GM12878 (cell line): ENCODE measurements at regions not wholly inside any gene's neighbourhood (a gene's known extent, or its start where the extent isn't known, plus 50 kb on each side); places are given as distances from the start of the nearest gene placed in this dataset.
A peak's percentile ranks its signal among the peaks of the same experiment; 100 is the strongest.

Source experiments
- ATAC-seq: fragments of 200-7000 bp; cut with Tn5 transposase; 3 replicates; pipeline ENCODE4 v1.9.1; 2020; ENCODE audit warnings: mild to moderate bottlenecking, moderate library complexity
- BruUV-seq: library from RNA; stranded (reverse); fragments of 400-500 nt; replicated peaks from 2 replicates; lab custom pipeline; 2021; lab: Mats Ljungman, UMichigan
- CTCF ChIA-PET: fragments of 300-600 bp; sonication (Branson Sonifier 250); formaldehyde crosslinking; extraction: SDS; loops from one replicate; lab custom pipeline; 2021; ENCODE audit warnings: inconsistent platforms; lab: Yijun Ruan, JAX
- POLR2A ChIA-PET: fragments of 350-600 bp; formaldehyde crosslinking; extraction: SDS; loops from one replicate; lab custom pipeline; 2021; ENCODE audit warnings: inconsistent platforms; lab: Charles Lee
- RAD21 ChIA-PET: fragments of 300-600 bp; sonication (Branson Sonifier 250); formaldehyde crosslinking; loops from one replicate; lab custom pipeline; 2023; ENCODE audit warnings: antibody characterized with exemption; ENCODE audit not compliant: unreplicated experiment; lab: Charles Lee
- SMC1A ChIA-PET: fragments of 300-600 bp; sonication (Branson Sonifier 250); formaldehyde crosslinking; loops from one replicate; lab custom pipeline; 2023; ENCODE audit not compliant: unreplicated experiment, uncharacterized antibody; lab: Charles Lee
- DNase-seq: peaks from one replicate; pipeline ENCODE4 v3.0.0-alpha.2; 2011; ENCODE audit warnings: low read depth, low spot score
- FAIRE-seq: peaks from 3 replicates; lab custom pipeline; 2011; peaks lifted over from hg19 to GRCh38; lab: Jason Lieb, UNC
- H2AFZ ChIP-seq: 2 replicates; pipeline ENCODE4 v1.6.0; 2011; ENCODE audit warnings: low read depth, low read length, control low read depth; ENCODE audit not compliant: control insufficient read depth
- H3K27ac ChIP-seq: 2 replicates; pipeline ENCODE4 v1.5.1; 2011; ENCODE audit warnings: control low read depth; ENCODE audit not compliant: control insufficient read depth, insufficient read depth
- H3K27me3 ChIP-seq, 2 experiments: replicated peaks in 1 of 2; 2 replicates each; pipeline versions ENCODE4 v1.6.0 to v1.6.1; 2011; ENCODE audit warnings: low read length in 1 of 2; ENCODE audit not compliant: control insufficient read depth in 2 of 2, insufficient read depth in 2 of 2
- H3K36me3 ChIP-seq, 2 experiments: 2 replicates each; pipeline ENCODE4 v1.5.1; 2011; ENCODE audit warnings: low read length in 1 of 2; ENCODE audit not compliant: control insufficient read depth in 2 of 2, insufficient read depth in 2 of 2
- H3K4me1 ChIP-seq: 2 replicates; pipeline ENCODE4 v1.6.1; 2011; ENCODE audit warnings: mild to moderate bottlenecking, low read length, moderate library complexity, mixed read lengths; ENCODE audit not compliant: control insufficient read depth, insufficient read depth
- H3K4me2 ChIP-seq: 2 replicates; pipeline ENCODE4 v1.6.0; 2011; ENCODE audit warnings: control low read depth; ENCODE audit not compliant: control insufficient read depth, insufficient read depth
- H3K4me3 ChIP-seq: fragments of 200-600 bp; sonication (generic); 2 replicates; pipeline ENCODE4 v1.5.1; 2016
- H3K79me2 ChIP-seq: 2 replicates; pipeline ENCODE4 v1.6.0; 2011; ENCODE audit warnings: low read length; ENCODE audit not compliant: control insufficient read depth, insufficient read depth
- H3K9ac ChIP-seq: 2 replicates; pipeline ENCODE4 v1.8.0; 2011; ENCODE audit warnings: low read length, control low read depth, mixed read lengths; ENCODE audit not compliant: control insufficient read depth, insufficient read depth
- H3K9me3 ChIP-seq: replicated peaks from 3 replicates; pipeline ENCODE4 v1.5.1; 2011; ENCODE audit warnings: mild to moderate bottlenecking, low read length; ENCODE audit not compliant: control insufficient read depth, insufficient read depth
- H4K20me1 ChIP-seq: 2 replicates; pipeline ENCODE4 v1.6.0; 2011; ENCODE audit not compliant: control insufficient read depth, insufficient read depth
- ASH2L ChIP-seq: fragments of 300-600, 200-600 bp; sonication (generic); IDR thresholded peaks from 2 replicates; pipeline ENCODE4 v1.6.1; 2017; ENCODE audit warnings: low read depth, mild to moderate bottlenecking, borderline replicate concordance
- CHD2 ChIP-seq: IDR thresholded peaks from 2 replicates; pipeline ENCODE4 v1.6.1; 2011; ENCODE audit warnings: low read depth, low read length, improper control_type of control experiment, borderline replicate concordance
- CREB1 ChIP-seq: IDR thresholded peaks from 2 replicates; pipeline ENCODE4 v1.6.1; 2012; ENCODE audit warnings: low read depth, mild to moderate bottlenecking, inconsistent platforms
- CTCF ChIP-seq, 3 experiments: IDR thresholded peaks in 2 of 3; conservative IDR thresholded peaks in 1 of 3; 2 replicates each; pipeline ENCODE4 v1.5.1; 2011; ENCODE audit warnings: low read depth in 3 of 3, low read length in 3 of 3, mild to moderate bottlenecking in 3 of 3, control low read depth in 2 of 3, moderate library complexity in 2 of 3, inconsistent platforms in 1 of 3, mixed read lengths in 1 of 3; ENCODE audit not compliant: control insufficient read depth in 2 of 3, insufficient read depth in 1 of 3; ENCODE audit errors: extremely low read depth in 1 of 3
- DPF2 ChIP-seq: fragments of 450-650 bp; IDR thresholded peaks from 2 replicates; pipeline ENCODE4 v1.6.1; 2017; ENCODE audit warnings: mild to moderate bottlenecking
- EZH2 ChIP-seq: IDR thresholded peaks from 2 replicates; pipeline ENCODE4 v1.6.1; 2012; ENCODE audit warnings: low read depth, mild to moderate bottlenecking, control low read depth, inconsistent platforms, low read length, borderline replicate concordance; ENCODE audit not compliant: control insufficient read depth
- MYC ChIP-seq: IDR thresholded peaks from 2 replicates; pipeline ENCODE4 v1.6.1; 2011; ENCODE audit warnings: mild to moderate bottlenecking, low read length, moderate library complexity, inconsistent platforms; ENCODE audit not compliant: insufficient read depth, insufficient replicate concordance, insufficient read length, severe bottlenecking
- NFYA ChIP-seq: IDR thresholded peaks from 2 replicates; pipeline ENCODE4 v1.6.1; 2011; ENCODE audit warnings: low read depth, mild to moderate bottlenecking, low read length, improper control_type of control experiment, borderline replicate concordance
- NR2F1 ChIP-seq: fragments of 450-650 bp; conservative IDR thresholded peaks from 2 replicates; pipeline ENCODE4 v1.6.1; 2017; ENCODE audit warnings: mild to moderate bottlenecking
- POLR2AphosphoS2 ChIP-seq: IDR thresholded peaks from 2 replicates; pipeline ENCODE4 v1.6.1; 2011; ENCODE audit warnings: low read depth, mild to moderate bottlenecking, low read length, improper control_type of control experiment, moderate library complexity
- POU2F2 ChIP-seq: IDR thresholded peaks from 3 replicates; pipeline ENCODE4 v1.6.1; 2011; ENCODE audit warnings: low read depth, mild to moderate bottlenecking, low read length, borderline replicate concordance
- SKIL ChIP-seq: fragments of 450-650 bp; IDR thresholded peaks from 2 replicates; pipeline ENCODE4 v1.6.1; 2017; ENCODE audit warnings: mild to moderate bottlenecking, low read depth, inconsistent platforms; ENCODE audit not compliant: poor library complexity, severe bottlenecking
- SMAD1 ChIP-seq: fragments of 450-650 bp; IDR thresholded peaks from 2 replicates; pipeline ENCODE4 v1.6.1; 2018; ENCODE audit warnings: mild to moderate bottlenecking, low read depth; ENCODE audit not compliant: partially characterized antibody
- SMARCA5 ChIP-seq: fragments of 450-650 bp; IDR thresholded peaks from 2 replicates; pipeline ENCODE4 v1.6.1; 2017; ENCODE audit warnings: mild to moderate bottlenecking
- SUPT20H ChIP-seq: IDR thresholded peaks from 2 replicates; pipeline ENCODE4 v1.6.1; 2011; ENCODE audit warnings: low read depth, mild to moderate bottlenecking, low read length, moderate library complexity, borderline replicate concordance; ENCODE audit not compliant: control insufficient read depth
- WGBS: methylation state at CpG from one replicate; pipeline ENCODE4 v1.1.6; 2016; ENCODE audit warnings: low lambda C conversion rate; ENCODE audit not compliant: insufficient replicate concordance, insufficient coverage; ENCODE audit errors: missing lambda C conversion rate; 5-methylcytosine and 5-hydroxymethylcytosine counted together
- in situ Hi-C: fragments of 300-500 bp; cut with MboI; formaldehyde crosslinking; loops from 9 replicates; pipeline ENCODE4 v1.14.3; 2018; ENCODE audit warnings: mixed read lengths
- intact Hi-C: fragments of 100-400 bp; cut with micrococcal nuclease; formaldehyde crosslinking; loops from one replicate; pipeline ENCODE4 v1.14.2; 2022; ENCODE audit not compliant: unreplicated experiment

- TF ChIP-seq NFYA (no peak), ASH2L (no peak), POLR2AphosphoS2 (no peak), DPF2 (no peak), SKIL (no peak), SUPT20H (no peak), POU2F2 (no peak), NR2F1 (no peak), EZH2 (no peak), MYC (no peak), CHD2 (no peak), SMAD1 (no peak), CREB1 (no peak)
These were observed 541.6 kb downstream of the CDK5RAP2 start (continued) for GRCh38 chr9:120038342-120038741.

GRCh38 chr9:120032639-120033038 is 547.3 kb downstream of the CDK5RAP2 start:
- SMC1A ChIA-PET: no interaction called here
- no peak overlapping the region for H3K27ac ChIP-seq
- no peak overlapping the region for H3K4me2 ChIP-seq
- H2AFZ ChIP-seq: no peak overlapping the region
- FAIRE-seq: no peak
- intact Hi-C loops: no loop called here
- no peaks in the 10 kb centered on the region for H3K27me3 ChIP-seq
- RAD21 ChIA-PET: no interaction called here
- in situ Hi-C loops: no loop called here
- H3K9ac ChIP-seq: no peak overlapping the region
- no peak overlapping the region for H3K4me3 ChIP-seq
- no peaks in the 10 kb centered on the region for H3K4me1 ChIP-seq
- peak in 2 of 3 experiments; percentile 5 to 8; a peak in 1 of 6 replicates for TF ChIP-seq CTCF (IDR thresholded peaks at IDR 0.05 in 2 of 3, conservative IDR thresholded peaks at IDR 0.05 in 1 of 3; ENCODE audit: control insufficient read depth in 2 of 3, extremely low read depth in 1 of 3, insufficient read depth in 1 of 3, low read depth in 3 of 3, low read length in 3 of 3)
- TF ChIP-seq SMARCA5: no peak
- TF ChIP-seq, all 136 proteins: peak for 1
- ATAC-seq: no peak
- ChIA-PET CTCF (no interaction called here), POLR2A (no interaction called here)
- Histone ChIP-seq H3K36me3 (no peaks in the 10 kb centered on the region), H3K79me2 (no peaks in the 10 kb centered on the region), H3K9me3 (no peaks in the 10 kb centered on the region), H4K20me1 (no peaks in the 10 kb centered on the region)
- WGBS: 84% methylated on average over 9 of the region's 9 CpGs
- DNase-seq: no peak
- no TSS peak for BruUV-seq
